IMR-90 (cell line): ENCODE measurements at regions not wholly inside any gene's neighbourhood (a gene's known extent, or its start where the extent isn't known, plus 50 kb on each side); places are given as distances from the start of the nearest gene placed in this dataset.
A peak's percentile ranks its signal among the peaks of the same experiment; 100 is the strongest.

ENCODE experiments used
- ATAC-seq: fragments of 200-7000 bp; cut with Tn5 transposase; 2 replicates; pipeline ENCODE4 v1.9.1; 2020; ENCODE audit warnings: low read depth, mild to moderate bottlenecking, moderate library complexity
- BruUV-seq: library from RNA; stranded (reverse); fragments of 400-500 nt; replicated peaks from 2 replicates; lab custom pipeline; 2021; lab: Mats Ljungman, UMichigan
- CTCF ChIA-PET: fragments of 300-600 bp; formaldehyde crosslinking; extraction: SDS; loops from one replicate; lab custom pipeline; 2021; ENCODE audit warnings: antibody characterized with exemption; lab: Yijun Ruan, JAX
- POLR2A ChIA-PET: fragments of 300-600 bp; sonication (Branson Sonifier 250); formaldehyde crosslinking; loops from one replicate; lab custom pipeline; 2022; ENCODE audit warnings: antibody characterized with exemption; ENCODE audit not compliant: unreplicated experiment; lab: Charles Lee
- DNase-seq: peaks from one replicate; pipeline ENCODE4 v3.0.0; 2013
- H2AFZ ChIP-seq: replicated peaks from 2 replicates; pipeline ENCODE3; 2013; ENCODE audit warnings: low read length, mild to moderate bottlenecking; ENCODE audit not compliant: poor library complexity
- H2AK5ac ChIP-seq: 2 replicates; pipeline ENCODE4 v1.6.1; 2013; ENCODE audit warnings: low read depth, low read length, inconsistent platforms
- H2AK9ac ChIP-seq: replicated peaks from 2 replicates; pipeline ENCODE3; 2013; ENCODE audit warnings: mild to moderate bottlenecking, low read depth, low read length, moderate library complexity; ENCODE audit not compliant: poor library complexity
- H2BK120ac ChIP-seq: 2 replicates; pipeline ENCODE4 v1.6.1; 2013; ENCODE audit warnings: low read depth, low read length, inconsistent platforms
- H2BK15ac ChIP-seq: 3 replicates; pipeline ENCODE4 v1.6.1; 2013; ENCODE audit warnings: low read depth, low read length, inconsistent platforms
- H2BK20ac ChIP-seq: 2 replicates; pipeline ENCODE4 v1.6.1; 2013; ENCODE audit warnings: low read depth, mild to moderate bottlenecking, inconsistent platforms, low read length, moderate library complexity
- H2BK5ac ChIP-seq: 2 replicates; pipeline ENCODE4 v1.6.1; 2013; ENCODE audit warnings: mild to moderate bottlenecking, low read depth, low read length, inconsistent platforms; ENCODE audit not compliant: poor library complexity, severe bottlenecking
- H3K14ac ChIP-seq: replicated peaks from 2 replicates; pipeline ENCODE4 v1.6.1; 2013; ENCODE audit warnings: low read depth, low read length, inconsistent platforms
- H3K18ac ChIP-seq: 2 replicates; pipeline ENCODE4 v1.6.1; 2013; ENCODE audit warnings: low read depth, low read length, control low read depth
- H3K23ac ChIP-seq: 2 replicates; pipeline ENCODE4 v1.6.1; 2013; ENCODE audit warnings: low read depth, low read length, inconsistent platforms
- H3K27ac ChIP-seq: 2 replicates; pipeline ENCODE4 v1.5.1; 2013; ENCODE audit warnings: mild to moderate bottlenecking, control low read depth, low read length; ENCODE audit not compliant: insufficient read depth
- H3K27me3 ChIP-seq: 2 replicates; pipeline ENCODE4 v1.6.1; 2013; ENCODE audit warnings: low read length; ENCODE audit not compliant: control insufficient read depth, insufficient read depth
- H3K36me3 ChIP-seq: 2 replicates; pipeline ENCODE4 v1.6.1; 2013; ENCODE audit warnings: low read length, mixed read lengths; ENCODE audit not compliant: control insufficient read depth, insufficient read depth
- H3K4ac ChIP-seq: 2 replicates; pipeline ENCODE4 v1.6.1; 2013; ENCODE audit warnings: low read depth, low read length, inconsistent platforms
- H3K4me1 ChIP-seq: 2 replicates; pipeline ENCODE4 v1.6.1; 2013; ENCODE audit warnings: low read length, mixed read lengths; ENCODE audit not compliant: control insufficient read depth, insufficient read depth
- H3K4me2 ChIP-seq: 2 replicates; pipeline ENCODE4 v1.6.1; 2013; ENCODE audit warnings: low read depth, mild to moderate bottlenecking, control low read depth, low read length, moderate library complexity
- H3K4me3 ChIP-seq: 2 replicates; pipeline ENCODE4 v1.5.1; 2013; ENCODE audit warnings: low read depth, mild to moderate bottlenecking, control low read depth, low read length, moderate library complexity; ENCODE audit not compliant: insufficient read depth
- H3K56ac ChIP-seq: 2 replicates; pipeline ENCODE4 v1.6.1; 2013; ENCODE audit warnings: low read length, inconsistent platforms; ENCODE audit not compliant: insufficient read depth; ENCODE audit errors: extremely low read depth
- H3K79me1 ChIP-seq, 2 experiments: 2 replicates each; pipeline ENCODE4 v1.6.1; 2013; ENCODE audit warnings: low read length in 2 of 2, inconsistent platforms in 1 of 2, low read depth in 1 of 2
- H3K9ac ChIP-seq: 2 replicates; pipeline ENCODE4 v1.6.1; 2013; ENCODE audit warnings: low read depth, low read length, control low read depth
- H3K9me1 ChIP-seq: 2 replicates; pipeline ENCODE4 v1.6.1; 2013; ENCODE audit warnings: low read length, inconsistent platforms; ENCODE audit not compliant: insufficient read depth
- H3K9me3 ChIP-seq: 2 replicates; pipeline ENCODE4 v1.6.1; 2013; ENCODE audit warnings: low read length; ENCODE audit not compliant: control insufficient read depth, insufficient read depth
- H4K20me1 ChIP-seq: 2 replicates; pipeline ENCODE4 v1.6.1; 2013; ENCODE audit warnings: low read length, inconsistent platforms; ENCODE audit not compliant: insufficient read depth
- H4K5ac ChIP-seq: 2 replicates; pipeline ENCODE4 v1.6.1; 2013; ENCODE audit warnings: mild to moderate bottlenecking, low read depth, low read length, control low read depth
- H4K8ac ChIP-seq, 2 experiments: 2 replicates each; pipeline ENCODE4 v1.6.1; 2013; ENCODE audit warnings: low read depth in 2 of 2, low read length in 2 of 2, control low read depth in 1 of 2, inconsistent platforms in 1 of 2
- H4K91ac ChIP-seq: 2 replicates; pipeline ENCODE4 v1.6.1; 2013; ENCODE audit warnings: low read depth, low read length, inconsistent platforms; ENCODE audit not compliant: insufficient read depth
- CEBPB ChIP-seq: IDR thresholded peaks from 2 replicates; pipeline ENCODE4 v1.6.1; 2012; ENCODE audit warnings: low read depth, low read length, improper control_type of control experiment
- CHD1 ChIP-seq: IDR thresholded peaks from 2 replicates; pipeline ENCODE4 v1.6.1; 2012; ENCODE audit warnings: low read depth, low read length, improper control_type of control experiment
- MAFK ChIP-seq: IDR thresholded peaks from 2 replicates; pipeline ENCODE4 v1.6.1; 2012; ENCODE audit warnings: low read depth, low read length, improper control_type of control experiment
- MAZ ChIP-seq: IDR thresholded peaks from 2 replicates; pipeline ENCODE4 v1.6.1; 2012; ENCODE audit warnings: low read depth, mild to moderate bottlenecking, low read length, improper control_type of control experiment, moderate library complexity, borderline replicate concordance
- MXI1 ChIP-seq: IDR thresholded peaks from 2 replicates; pipeline ENCODE4 v1.6.1; 2012; ENCODE audit warnings: low read depth, mild to moderate bottlenecking, low read length, moderate library complexity, borderline replicate concordance
- NFE2L2 ChIP-seq: fragments of 150-350 bp; IDR thresholded peaks from 2 replicates; pipeline ENCODE4 v1.6.1; 2016; ENCODE audit warnings: low read depth, mild to moderate bottlenecking, low read length
- POLR2A ChIP-seq: IDR thresholded peaks from 2 replicates; pipeline ENCODE4 v1.6.1; 2012; ENCODE audit warnings: mild to moderate bottlenecking, low read depth, low read length
- RAD21 ChIP-seq: IDR thresholded peaks from 2 replicates; pipeline ENCODE4 v1.6.1; 2012; ENCODE audit warnings: low read length, improper control_type of control experiment
- RCOR1 ChIP-seq: IDR thresholded peaks from 2 replicates; pipeline ENCODE4 v1.6.1; 2012; ENCODE audit warnings: mild to moderate bottlenecking, low read length, improper control_type of control experiment; ENCODE audit not compliant: insufficient replicate concordance
- RFX5 ChIP-seq: IDR thresholded peaks from 2 replicates; pipeline ENCODE4 v1.8.0; 2012; ENCODE audit warnings: low read depth, mild to moderate bottlenecking, low read length, moderate library complexity
- SMC3 ChIP-seq: fragments of 150-350 bp; IDR thresholded peaks from 2 replicates; pipeline ENCODE4 v1.6.1; 2016; ENCODE audit warnings: low read depth, mild to moderate bottlenecking, antibody characterized with exemption, low read length, moderate library complexity
- WGBS, 2 experiments: methylation state at CpG; one replicate each; pipeline versions ENCODE4 v1.1.5 to v1.1.7; 2013; ENCODE audit warnings: missing lambda C conversion rate in 2 of 2; ENCODE audit not compliant: insufficient read length in 1 of 2; ENCODE audit errors: extremely low coverage in 2 of 2; 5-methylcytosine and 5-hydroxymethylcytosine counted together
- dilution Hi-C: fragments of 300-500 bp; cut with HindIII; formaldehyde crosslinking; loops from one replicate; pipeline ENCODE4 v1.14.3; 2018; ENCODE audit warnings: low sequenced_read_pairs; ENCODE audit not compliant: unreplicated experiment
- in situ Hi-C: fragments of 300-500 bp; cut with MboI; formaldehyde crosslinking; loops from 3 replicates; pipeline ENCODE4 v1.14.3; 2019; ENCODE audit warnings: low sequenced_read_pairs, inconsistent platforms, mixed read lengths
- intact Hi-C: fragments of 100-400 bp; cut with micrococcal nuclease; formaldehyde crosslinking; loops from 2 replicates; pipeline ENCODE4 v1.10.0; 2022
- TF ChIP-seq, protein P1 (sequence below): fragments of 150-350 bp; IDR thresholded peaks from 2 replicates; pipeline ENCODE4 v1.6.1; 2016; ENCODE audit warnings: low read depth, mild to moderate bottlenecking, low read length, moderate library complexity, borderline replicate concordance
- TF ChIP-seq, protein P2 (sequence below): fragments of 150-350 bp; IDR thresholded peaks from 2 replicates; pipeline ENCODE4 v1.6.1; 2017; ENCODE audit warnings: mild to moderate bottlenecking, antibody characterized with exemption, low read length, low read depth
- TF ChIP-seq, protein P3 (sequence below): conservative IDR thresholded peaks from 2 replicates; pipeline ENCODE4 v1.5.1; 2012; ENCODE audit warnings: mild to moderate bottlenecking, low read depth, low read length, improper control_type of control experiment

GRCh38 chr18:70450426-70451253 lies 161.8 kb downstream of the SOCS6 start:
- no peak overlapping the region for H3K27ac ChIP-seq
- H3K4me2 ChIP-seq: no peak overlapping the region
- no peak overlapping the region for H4K91ac ChIP-seq
- H4K5ac ChIP-seq: no peak overlapping the region
- BruUV-seq: no TSS peak
- H2BK5ac ChIP-seq: no peak overlapping the region
- ChIA-PET CTCF (interaction anchor here (0.6 to 2.1 kb wide), 4 partner anchors 16 to 583 kb away, joined by 3 to 10 read pairs (median 3); no protein-coding TSS in a partner anchor), POLR2A (no interaction called here)
- no peak overlapping the region for H3K56ac ChIP-seq
- H3K36me3 ChIP-seq: no peaks in the 10 kb centered on the region
- no peaks in the 10 kb centered on the region for H3K27me3 ChIP-seq
- H3K9me1 ChIP-seq: no peaks in the 10 kb centered on the region
- intact Hi-C loops (loop anchor here (1.0 to 10.0 kb wide), 4 partner anchors 246 to 646 kb away; partner anchors contain the start of gene RTTN), dilution Hi-C loops (no loop called here), in situ Hi-C loops (loop anchor here (10.0 kb wide), 1 partner anchor 356 kb away; no protein-coding TSS in a partner anchor)
- no peaks in the 10 kb centered on the region for H3K9me3 ChIP-seq
- WGBS, 2 experiments: no CpG with 5 or more reads among the region's 2 CpGs
- no peak overlapping the region for H2BK120ac ChIP-seq
- H3K14ac ChIP-seq: no peak overlapping the region
- H3K4me3 ChIP-seq: no peak overlapping the region
- H2AK5ac ChIP-seq: no peak overlapping the region
- H2BK15ac ChIP-seq: no peak overlapping the region
- H3K18ac ChIP-seq: no peak overlapping the region
- no peaks in the 10 kb centered on the region for H3K79me1 ChIP-seq
- H3K4me1 ChIP-seq: peaks cover 2% of the 10 kb centered on the region; the same call in 1 of the 2 replicates
- H2AK9ac ChIP-seq: no peak overlapping the region
- peak; percentile 32 for DNase-seq
- no peaks in the 10 kb centered on the region for H4K20me1 ChIP-seq
- no peak overlapping the region for H3K4ac ChIP-seq
- ATAC-seq: no peak; the same call in 1 of the 2 replicates
- H2BK20ac ChIP-seq: no peak overlapping the region
- no peak overlapping the region for H4K8ac ChIP-seq
- no peak overlapping the region for H2AFZ ChIP-seq
- H3K9ac ChIP-seq: no peak overlapping the region
- no peak overlapping the region for H3K23ac ChIP-seq
- TF ChIP-seq CEBPB (peak; percentile 19; the same call in 1 of the 2 replicates), MAFK (no peak), SMC3 (peak; percentile 75), NFE2L2 (no peak), POLR2A (no peak), RCOR1 (no peak), RAD21 (peak; percentile 70), MXI1 (no peak), MAZ (no peak), CHD1 (no peak), RFX5 (no peak)
- TF ChIP-seq, protein P1, sequence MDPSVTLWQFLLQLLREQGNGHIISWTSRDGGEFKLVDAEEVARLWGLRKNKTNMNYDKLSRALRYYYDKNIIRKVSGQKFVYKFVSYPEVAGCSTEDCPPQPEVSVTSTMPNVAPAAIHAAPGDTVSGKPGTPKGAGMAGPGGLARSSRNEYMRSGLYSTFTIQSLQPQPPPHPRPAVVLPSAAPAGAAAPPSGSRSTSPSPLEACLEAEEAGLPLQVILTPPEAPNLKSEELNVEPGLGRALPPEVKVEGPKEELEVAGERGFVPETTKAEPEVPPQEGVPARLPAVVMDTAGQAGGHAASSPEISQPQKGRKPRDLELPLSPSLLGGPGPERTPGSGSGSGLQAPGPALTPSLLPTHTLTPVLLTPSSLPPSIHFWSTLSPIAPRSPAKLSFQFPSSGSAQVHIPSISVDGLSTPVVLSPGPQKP: no peak
- TF ChIP-seq, protein P2, sequence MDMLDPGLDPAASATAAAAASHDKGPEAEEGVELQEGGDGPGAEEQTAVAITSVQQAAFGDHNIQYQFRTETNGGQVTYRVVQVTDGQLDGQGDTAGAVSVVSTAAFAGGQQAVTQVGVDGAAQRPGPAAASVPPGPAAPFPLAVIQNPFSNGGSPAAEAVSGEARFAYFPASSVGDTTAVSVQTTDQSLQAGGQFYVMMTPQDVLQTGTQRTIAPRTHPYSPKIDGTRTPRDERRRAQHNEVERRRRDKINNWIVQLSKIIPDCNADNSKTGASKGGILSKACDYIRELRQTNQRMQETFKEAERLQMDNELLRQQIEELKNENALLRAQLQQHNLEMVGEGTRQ: no peak
- TF ChIP-seq, protein P3, sequence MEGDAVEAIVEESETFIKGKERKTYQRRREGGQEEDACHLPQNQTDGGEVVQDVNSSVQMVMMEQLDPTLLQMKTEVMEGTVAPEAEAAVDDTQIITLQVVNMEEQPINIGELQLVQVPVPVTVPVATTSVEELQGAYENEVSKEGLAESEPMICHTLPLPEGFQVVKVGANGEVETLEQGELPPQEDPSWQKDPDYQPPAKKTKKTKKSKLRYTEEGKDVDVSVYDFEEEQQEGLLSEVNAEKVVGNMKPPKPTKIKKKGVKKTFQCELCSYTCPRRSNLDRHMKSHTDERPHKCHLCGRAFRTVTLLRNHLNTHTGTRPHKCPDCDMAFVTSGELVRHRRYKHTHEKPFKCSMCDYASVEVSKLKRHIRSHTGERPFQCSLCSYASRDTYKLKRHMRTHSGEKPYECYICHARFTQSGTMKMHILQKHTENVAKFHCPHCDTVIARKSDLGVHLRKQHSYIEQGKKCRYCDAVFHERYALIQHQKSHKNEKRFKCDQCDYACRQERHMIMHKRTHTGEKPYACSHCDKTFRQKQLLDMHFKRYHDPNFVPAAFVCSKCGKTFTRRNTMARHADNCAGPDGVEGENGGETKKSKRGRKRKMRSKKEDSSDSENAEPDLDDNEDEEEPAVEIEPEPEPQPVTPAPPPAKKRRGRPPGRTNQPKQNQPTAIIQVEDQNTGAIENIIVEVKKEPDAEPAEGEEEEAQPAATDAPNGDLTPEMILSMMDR: peak; percentile 74
